Adrenal gland (tissue), 5 donors: ENCODE measurements at regions not wholly inside any gene's neighbourhood (a gene's known extent, or its start where the extent isn't known, plus 50 kb on each side); places are given as distances from the start of the nearest gene placed in this dataset.

Experiments used
- CTCF ChIP-seq, 6 experiments: fragments of 450-650 bp in 4 of 6; fragments of 200-600 bp in 2 of 6; sonication (generic) in 1 of 6; IDR thresholded peaks; 1 replicate in 5 of 6; 2 replicates in 1 of 6; pipeline versions ENCODE4 v1.5.1 to v1.8.0; 2016 to 2021; ENCODE audit warnings: antibody characterized with exemption in 6 of 6, mild to moderate bottlenecking in 2 of 6, moderate library complexity in 1 of 6
- POLR2A ChIP-seq, 2 donors: fragments of 450-650 bp; IDR thresholded peaks; one replicate each; pipeline ENCODE4 v1.6.1; 2017; ENCODE audit warnings: antibody characterized with exemption in 2 of 2, mild to moderate bottlenecking in 2 of 2, moderate library complexity in 1 of 2
- donor health status: DM: no; HTN: no; CAD: no.

DNA sequence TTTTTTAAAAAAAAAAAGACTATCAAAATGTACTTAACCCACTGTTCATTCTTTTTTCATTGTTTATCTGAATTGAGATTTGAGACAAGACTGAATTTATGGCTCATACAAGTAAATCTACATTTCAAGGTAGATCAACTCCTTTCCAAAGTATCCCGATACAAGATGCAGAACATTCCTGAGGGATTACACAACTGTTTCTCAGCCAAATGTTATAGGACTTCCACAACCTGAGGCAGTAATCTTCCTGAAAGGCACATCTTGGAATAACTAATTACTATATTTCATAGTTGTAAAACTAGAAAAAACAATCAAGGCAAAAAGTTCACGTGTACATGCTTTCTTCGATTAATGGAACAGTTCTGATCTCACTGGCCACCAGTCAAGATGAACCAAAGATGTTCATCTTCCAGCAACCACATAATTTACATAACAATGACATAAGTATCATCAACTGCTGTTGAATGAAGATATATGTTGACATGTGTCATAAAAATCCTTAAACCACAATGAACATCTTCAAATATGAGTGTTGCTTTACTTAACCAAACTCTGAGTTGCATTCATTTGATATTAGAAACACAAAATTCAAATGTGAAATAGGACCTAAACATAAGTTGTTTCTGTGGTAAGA lies 225.2 kb upstream of the DKK2 start:
- no peak for TF ChIP-seq CTCF (IDR thresholded peaks at IDR 0.05)
- TF ChIP-seq POLR2A (IDR thresholded peaks at IDR 0.05) = no peak
